ENCODE measurements at regions not wholly inside any gene's neighbourhood (a gene's known extent, or its start where the extent isn't known, plus 50 kb on each side); places are given as distances from the start of the nearest gene placed in this dataset.
"Not testable (repeated sequence)": the region's sequence is repeated elsewhere in the genome, so short reads cannot be mapped to it uniquely, and the experiment has no call there.

DNA sequence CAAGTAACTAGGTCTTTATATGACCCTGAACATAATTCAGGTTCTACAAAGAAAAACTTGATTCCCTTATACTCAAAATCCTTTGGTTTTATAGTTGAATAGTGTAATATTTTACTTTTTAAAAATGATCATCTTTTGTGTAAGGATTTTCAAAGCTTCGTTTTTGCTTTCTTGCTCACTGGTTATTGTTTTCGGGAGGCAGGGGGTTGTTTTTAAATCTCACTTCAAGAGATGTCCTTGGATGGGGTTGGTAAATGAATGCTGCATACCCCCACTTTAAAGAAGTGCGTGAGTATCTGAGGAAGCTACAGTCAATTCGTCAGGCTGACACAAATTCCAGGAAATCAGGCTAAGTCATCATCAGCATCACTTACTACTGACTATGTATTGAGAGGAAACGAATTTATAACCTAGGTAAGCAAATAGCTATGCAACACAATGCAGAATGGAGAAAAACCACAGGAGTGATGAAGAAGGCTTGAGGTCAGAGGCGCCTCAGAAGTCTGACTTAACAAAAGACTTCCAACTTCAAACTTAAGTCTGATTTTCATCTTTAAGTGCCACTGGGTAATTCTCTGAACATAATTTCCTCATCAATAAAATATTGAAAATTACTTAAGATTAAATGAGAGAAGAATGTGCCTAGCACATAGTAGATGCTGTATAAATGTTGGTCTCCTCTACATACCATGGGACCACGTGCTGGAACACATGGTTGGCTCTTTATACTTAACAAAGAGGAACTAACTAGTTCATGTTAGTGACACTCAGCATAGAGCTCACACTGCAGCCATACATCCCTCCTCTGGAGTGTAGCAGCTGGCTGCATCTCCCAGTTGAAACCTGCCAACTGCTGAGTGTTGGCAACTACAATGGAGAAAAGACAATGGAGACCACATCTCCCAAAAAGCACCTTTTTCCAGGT is 106.0 kb upstream of the KIF2A start:
- CTCF ChIA-PET = no interaction called here
- no peak for DNase-seq (ENCODE audit: low spot score)
- POLR2A ChIA-PET (ENCODE audit: low non-redundant PET) = no interaction called here
- no peak overlapping the region for H3K27ac ChIP-seq
- TF ChIP-seq, protein P1, sequence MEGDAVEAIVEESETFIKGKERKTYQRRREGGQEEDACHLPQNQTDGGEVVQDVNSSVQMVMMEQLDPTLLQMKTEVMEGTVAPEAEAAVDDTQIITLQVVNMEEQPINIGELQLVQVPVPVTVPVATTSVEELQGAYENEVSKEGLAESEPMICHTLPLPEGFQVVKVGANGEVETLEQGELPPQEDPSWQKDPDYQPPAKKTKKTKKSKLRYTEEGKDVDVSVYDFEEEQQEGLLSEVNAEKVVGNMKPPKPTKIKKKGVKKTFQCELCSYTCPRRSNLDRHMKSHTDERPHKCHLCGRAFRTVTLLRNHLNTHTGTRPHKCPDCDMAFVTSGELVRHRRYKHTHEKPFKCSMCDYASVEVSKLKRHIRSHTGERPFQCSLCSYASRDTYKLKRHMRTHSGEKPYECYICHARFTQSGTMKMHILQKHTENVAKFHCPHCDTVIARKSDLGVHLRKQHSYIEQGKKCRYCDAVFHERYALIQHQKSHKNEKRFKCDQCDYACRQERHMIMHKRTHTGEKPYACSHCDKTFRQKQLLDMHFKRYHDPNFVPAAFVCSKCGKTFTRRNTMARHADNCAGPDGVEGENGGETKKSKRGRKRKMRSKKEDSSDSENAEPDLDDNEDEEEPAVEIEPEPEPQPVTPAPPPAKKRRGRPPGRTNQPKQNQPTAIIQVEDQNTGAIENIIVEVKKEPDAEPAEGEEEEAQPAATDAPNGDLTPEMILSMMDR (conservative IDR thresholded peaks at IDR 0.05; ENCODE audit: low read depth) = no peak

DNA sequence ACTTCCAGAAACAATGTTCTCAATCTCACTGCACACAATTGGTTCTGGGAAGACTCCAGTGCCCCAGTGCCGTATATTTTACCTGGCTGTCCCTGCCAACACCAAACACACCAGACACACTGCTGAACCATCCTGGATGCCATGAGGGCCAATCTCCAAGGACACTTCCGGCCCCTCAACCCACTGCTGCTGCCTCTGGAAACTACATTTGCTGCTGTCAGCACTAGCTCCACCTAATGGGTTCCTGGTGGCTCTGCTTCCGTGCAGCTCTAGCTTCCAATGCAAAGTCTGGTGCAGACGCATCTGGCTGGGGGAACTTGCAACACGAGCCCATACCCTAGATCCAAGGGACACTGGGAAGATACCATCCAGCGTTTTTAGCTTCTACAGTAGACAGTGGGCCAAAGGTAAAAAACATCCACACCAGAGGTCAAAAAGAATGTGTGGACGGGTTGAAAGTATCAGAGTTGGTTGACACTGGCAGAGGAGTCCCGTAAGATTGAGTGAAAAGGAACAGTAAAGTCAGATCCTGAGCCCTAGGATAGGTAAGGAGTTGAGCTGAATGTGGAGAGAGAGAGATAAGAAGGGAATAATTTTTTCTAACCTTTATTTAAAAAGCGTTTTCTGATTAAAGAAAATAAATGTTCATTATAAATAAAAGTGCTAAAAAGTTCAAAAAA is 99.7 kb upstream of the KIF2A start:
- POLR2A ChIA-PET (ENCODE audit: low non-redundant PET) = no interaction called here
- TF ChIP-seq, protein P1 (conservative IDR thresholded peaks at IDR 0.05; ENCODE audit: low read depth) = no peak
- CTCF ChIA-PET = no interaction called here
- H3K27ac ChIP-seq = no peak overlapping the region
- no peak for DNase-seq (ENCODE audit: low spot score)

DNA sequence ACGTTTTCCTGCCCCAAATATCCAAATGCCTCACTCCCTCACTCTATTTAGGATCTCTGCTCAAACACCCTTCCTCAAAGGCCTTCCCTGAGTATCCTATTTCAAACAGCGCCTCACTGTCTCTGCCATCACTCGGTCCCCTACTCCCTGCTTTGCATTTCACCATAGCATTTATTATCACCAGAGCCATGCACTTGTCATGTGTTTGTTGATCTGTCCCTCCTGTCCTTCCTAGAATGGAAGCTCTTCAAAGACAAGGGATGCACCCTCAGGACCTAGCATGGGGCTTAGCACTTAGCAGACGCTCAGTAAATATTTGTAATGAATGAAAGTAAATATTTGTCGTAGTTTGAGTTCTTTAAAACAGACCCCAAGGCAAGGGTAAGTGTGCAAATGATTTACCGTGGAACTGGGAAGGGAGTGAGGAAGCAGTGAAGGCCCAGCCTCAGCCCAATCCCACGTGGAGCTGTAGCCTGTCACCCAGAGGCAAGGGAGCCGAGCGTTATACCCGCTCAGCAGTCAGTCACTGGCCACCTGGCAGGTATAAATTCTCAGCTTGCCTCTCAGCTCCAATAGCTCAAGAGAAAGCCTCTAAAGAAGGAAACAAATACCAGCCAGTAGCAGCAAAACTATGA is 97.7 kb upstream of the KIF2A start:
- CTCF ChIA-PET = interaction anchor here (0.6 to 1.2 kb wide), 3 partner anchors 135 to 1497 kb away, joined by 3 read pairs; no protein-coding TSS in a partner anchor
- no peak for DNase-seq (ENCODE audit: low spot score)
- POLR2A ChIA-PET (ENCODE audit: low non-redundant PET) = no interaction called here
- H3K27ac ChIP-seq = no peak overlapping the region
- TF ChIP-seq, protein P1 (conservative IDR thresholded peaks at IDR 0.05; ENCODE audit: low read depth) = no peak

DNA sequence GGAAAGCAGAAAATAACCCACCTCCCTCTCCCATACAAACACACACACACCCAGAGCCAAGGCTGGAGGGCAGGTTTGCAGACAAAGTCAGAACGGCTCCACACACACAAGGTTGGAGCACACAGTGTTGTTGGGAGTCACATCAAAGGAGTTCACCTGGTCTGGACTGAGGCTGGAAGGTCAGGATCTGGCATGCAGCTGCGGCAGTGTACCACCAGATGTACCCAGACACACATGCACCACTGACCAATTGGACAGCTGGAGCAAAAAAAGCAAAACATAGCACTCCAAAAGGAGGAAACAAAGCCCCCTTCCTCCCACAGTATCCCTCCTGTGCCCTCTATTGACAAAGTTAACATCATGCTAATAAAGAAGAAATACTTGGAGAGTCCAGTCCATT is 94.6 kb upstream of the KIF2A start:
- ChIA-PET CTCF (interaction anchor here (0.6 kb wide), 1 partner anchor 43 kb away, joined by 7 read pairs; no protein-coding TSS in a partner anchor), POLR2A (ENCODE audit: low non-redundant PET) (no interaction called here)
- DNase-seq (ENCODE audit: low spot score) = no peak
- no peak overlapping the region for H3K27ac ChIP-seq
- TF ChIP-seq, protein P1 (conservative IDR thresholded peaks at IDR 0.05; ENCODE audit: low read depth) = no peak

DNA sequence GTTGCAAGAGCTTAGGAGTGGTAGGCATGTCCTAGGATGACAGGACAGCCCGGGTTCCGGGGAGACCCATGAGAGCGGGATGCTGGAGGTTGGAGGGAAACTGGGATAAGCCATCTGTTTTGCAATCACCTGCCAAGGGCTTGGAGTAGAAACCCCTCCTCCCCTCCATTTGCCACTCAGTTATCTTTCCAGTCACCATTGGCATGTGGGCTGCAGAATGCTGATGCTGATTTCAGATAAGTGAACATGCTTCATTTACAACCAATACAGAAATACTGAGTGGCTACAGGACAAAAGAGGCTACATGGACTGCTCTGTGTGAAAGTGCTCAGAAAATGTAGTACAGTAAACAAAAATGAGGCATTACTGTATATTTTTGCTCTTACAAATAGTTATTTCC is 93.4 kb upstream of the KIF2A start:
- ChIA-PET CTCF (interaction anchor here (0.6 to 0.7 kb wide), 2 partner anchors 901 to 1511 kb away, joined by 4 read pairs; no protein-coding TSS in a partner anchor), POLR2A (ENCODE audit: low non-redundant PET) (no interaction called here)
- no peak overlapping the region for H3K27ac ChIP-seq
- no peak for DNase-seq (ENCODE audit: low spot score)
- TF ChIP-seq, protein P1 (conservative IDR thresholded peaks at IDR 0.05; ENCODE audit: low read depth) = no peak

DNA sequence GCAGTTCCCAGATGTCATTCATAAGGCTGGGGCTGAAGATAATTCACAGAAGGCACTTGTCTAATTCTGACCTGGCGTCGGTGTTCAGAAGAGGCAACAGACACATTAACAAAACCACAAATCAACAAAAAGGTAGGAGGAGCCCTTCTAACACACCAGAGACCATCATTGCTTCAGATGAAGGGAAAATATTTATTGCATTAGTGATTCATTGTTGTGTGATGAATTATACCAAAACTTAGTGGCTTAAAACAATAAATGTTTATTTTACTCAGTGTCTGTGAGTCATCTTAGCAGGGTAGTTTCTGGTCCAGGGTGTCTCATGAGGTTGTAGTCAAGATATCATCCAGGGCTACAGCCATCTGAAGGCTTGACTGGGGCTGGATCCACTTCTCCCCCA is 91.3 kb upstream of the KIF2A start:
- CTCF ChIA-PET = no interaction called here
- POLR2A ChIA-PET (ENCODE audit: low non-redundant PET) = no interaction called here
- no peak overlapping the region for H3K27ac ChIP-seq
- peak; percentile 38 for DNase-seq (ENCODE audit: low spot score)
- TF ChIP-seq, protein P1 (conservative IDR thresholded peaks at IDR 0.05; ENCODE audit: low read depth) = no peak

DNA sequence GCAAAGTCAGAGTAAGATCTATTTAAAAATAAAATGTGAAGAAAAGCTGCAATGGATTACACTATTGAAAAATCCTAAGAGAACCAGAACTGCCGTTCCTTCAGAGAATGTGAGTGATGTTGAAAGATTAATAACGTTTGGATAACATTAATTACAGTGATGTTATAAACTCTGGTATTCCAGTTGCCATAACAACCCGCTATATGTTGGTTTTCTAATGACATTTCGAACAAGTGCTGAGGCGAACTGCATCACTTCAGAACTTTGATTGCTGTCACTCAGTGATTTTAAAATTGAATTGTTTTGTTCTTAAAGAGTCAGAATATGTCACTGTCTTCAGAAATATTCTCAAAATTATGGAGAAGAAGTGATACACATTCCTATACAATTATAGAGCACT is 89.4 kb upstream of the KIF2A start:
- POLR2A ChIA-PET (ENCODE audit: low non-redundant PET); DNase-seq (ENCODE audit: low spot score); H3K27ac ChIP-seq: not testable (repeated sequence)
- CTCF ChIA-PET = interaction anchor here (0.7 kb wide), 1 partner anchor 312 kb away, joined by 3 read pairs; no protein-coding TSS in a partner anchor

DNA sequence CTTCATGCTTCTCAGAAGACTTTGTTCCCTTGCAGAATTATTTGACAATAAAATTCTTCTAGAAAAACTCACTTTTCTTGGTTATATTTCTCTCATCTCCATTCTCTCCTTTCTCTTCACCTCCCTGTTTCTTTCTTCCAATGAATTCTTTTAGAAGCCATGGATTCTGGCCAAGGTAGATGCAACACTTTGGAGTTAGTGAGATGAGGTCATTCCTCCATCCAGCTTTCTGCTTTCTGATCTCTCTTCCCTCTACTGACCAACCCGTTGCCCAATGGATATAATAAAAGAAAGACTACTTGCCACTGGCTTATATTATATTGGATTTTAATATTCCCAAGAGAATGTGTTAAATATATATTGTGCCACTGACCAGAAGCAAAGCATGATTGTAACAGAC is 88.9 kb upstream of the KIF2A start:
- H3K27ac ChIP-seq; POLR2A ChIA-PET (ENCODE audit: low non-redundant PET); DNase-seq (ENCODE audit: low spot score): not testable (repeated sequence)
- CTCF ChIA-PET = interaction anchor here (0.7 kb wide), 1 partner anchor 311 kb away, joined by 3 read pairs; no protein-coding TSS in a partner anchor

DNA sequence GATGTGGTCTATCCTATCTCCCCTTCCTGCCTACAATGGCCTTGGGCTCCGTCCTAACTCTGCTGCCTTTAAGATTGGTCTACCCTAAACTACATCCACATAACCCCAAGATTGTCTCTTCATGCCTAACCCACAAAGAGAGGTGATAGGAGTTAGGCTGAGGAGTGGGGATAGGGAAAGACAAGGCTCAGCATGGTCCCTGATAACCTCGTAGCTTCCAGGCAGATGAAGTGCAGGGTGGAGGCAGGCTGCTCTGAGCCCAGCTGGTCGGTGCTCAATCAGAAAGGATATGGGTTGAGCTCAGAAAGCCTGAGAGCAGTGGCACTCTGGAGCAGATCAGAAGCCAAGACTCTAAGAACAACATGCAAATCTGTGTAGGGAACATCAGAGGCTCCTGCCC is 87.1 kb upstream of the KIF2A start:
- DNase-seq (ENCODE audit: low spot score); H3K27ac ChIP-seq; POLR2A ChIA-PET (ENCODE audit: low non-redundant PET): not testable (repeated sequence)
- CTCF ChIA-PET = interaction anchor here (0.7 kb wide), 1 partner anchor 925 kb away, joined by 3 read pairs; no protein-coding TSS in a partner anchor
